ENCODE measurements at regions not wholly inside any gene's neighbourhood (a gene's known extent, or its start where the extent isn't known, plus 50 kb on each side); places are given as distances from the start of the nearest gene placed in this dataset.
A peak's percentile ranks its signal among the peaks of the same experiment; 100 is the strongest.
"Not testable (repeated sequence)": the region's sequence is repeated elsewhere in the genome, so short reads cannot be mapped to it uniquely, and the experiment has no call there.

DNA sequence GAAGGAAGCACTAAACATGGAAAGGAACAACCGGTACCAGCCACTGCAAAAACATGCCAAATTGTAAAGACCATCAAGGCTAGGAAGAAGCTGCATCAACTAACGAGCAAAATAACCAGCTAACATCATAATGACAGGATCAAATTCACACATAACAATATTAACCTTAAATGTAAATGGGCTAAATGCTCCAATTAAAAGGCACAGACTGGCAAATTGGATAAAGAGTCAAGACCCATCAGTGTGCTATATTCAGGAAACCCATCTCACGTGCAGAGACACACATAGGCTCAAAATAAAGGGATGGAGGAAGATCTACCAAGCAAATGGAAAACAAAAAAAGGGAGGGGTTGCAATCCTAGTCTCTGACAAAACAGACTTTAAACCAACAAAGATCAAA lies 126.3 kb upstream of the CAV2 start:
- DNase-seq (ENCODE audit: low spot score); FAIRE-seq: not testable (repeated sequence)

DNA sequence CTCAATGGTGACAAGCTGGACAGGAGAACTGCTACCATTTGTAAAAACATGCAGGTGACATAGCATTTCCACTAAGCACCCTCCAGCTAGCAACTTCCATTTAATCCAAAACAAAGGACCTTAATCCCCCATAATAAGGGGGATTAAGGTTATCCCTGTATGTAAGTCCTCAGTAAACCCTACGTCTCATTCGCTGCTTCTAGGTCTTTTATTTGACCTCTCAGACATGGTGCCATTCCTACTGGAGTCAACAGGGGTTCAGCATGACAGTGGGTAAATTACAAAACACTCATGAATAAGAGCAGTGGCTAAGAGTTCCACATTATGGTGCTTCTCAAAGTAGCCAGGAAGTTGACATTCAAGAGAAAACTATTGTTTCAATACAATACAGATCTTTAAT lies 121.8 kb upstream of the CAV2 start:
- FAIRE-seq = no peak

DNA sequence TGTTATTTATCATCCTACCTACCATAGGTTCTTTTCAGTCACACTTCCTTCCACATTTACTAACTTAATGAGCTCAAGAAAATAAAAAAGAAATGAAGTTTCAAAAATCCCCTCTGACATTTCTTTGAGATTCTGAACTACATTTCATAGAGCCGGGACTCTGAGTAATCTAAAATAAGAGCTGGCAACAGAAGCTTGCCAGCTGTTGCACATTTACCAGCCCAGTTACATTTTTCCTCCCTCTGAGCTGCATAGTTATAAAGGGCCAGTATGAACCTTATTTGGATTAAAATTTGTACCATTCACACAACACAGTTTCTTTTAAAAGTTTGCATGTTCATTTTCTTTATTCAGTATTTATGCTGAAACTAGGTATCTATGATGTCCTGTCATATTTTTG lies 119.5 kb upstream of the CAV2 start:
- no peak for FAIRE-seq
- DNase-seq (ENCODE audit: low spot score) = no peak

More for the DNA sequence above, 121.8 kb upstream of the CAV2 start:
- DNase-seq (ENCODE audit: low spot score) = no peak

DNA sequence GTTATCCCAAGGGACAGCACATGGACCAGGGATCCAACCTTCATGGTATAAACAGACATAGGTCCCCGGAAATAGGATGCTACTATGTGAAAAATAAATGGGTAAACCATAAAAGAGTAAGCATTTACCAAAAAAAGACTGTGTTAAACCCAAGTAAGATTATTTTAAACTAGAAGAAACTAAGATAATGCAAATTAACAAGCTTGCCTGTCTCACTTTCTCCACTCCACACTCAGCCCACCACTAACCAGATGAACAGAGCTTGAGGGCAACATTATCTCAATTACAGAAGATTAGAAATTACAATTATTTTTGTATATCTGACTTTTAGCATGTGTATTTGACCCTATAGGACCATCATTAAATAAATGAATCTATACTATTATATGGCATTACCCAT lies 117.2 kb upstream of the CAV2 start:
- DNase-seq (ENCODE audit: low spot score) (no peak), FAIRE-seq (no peak)

DNA sequence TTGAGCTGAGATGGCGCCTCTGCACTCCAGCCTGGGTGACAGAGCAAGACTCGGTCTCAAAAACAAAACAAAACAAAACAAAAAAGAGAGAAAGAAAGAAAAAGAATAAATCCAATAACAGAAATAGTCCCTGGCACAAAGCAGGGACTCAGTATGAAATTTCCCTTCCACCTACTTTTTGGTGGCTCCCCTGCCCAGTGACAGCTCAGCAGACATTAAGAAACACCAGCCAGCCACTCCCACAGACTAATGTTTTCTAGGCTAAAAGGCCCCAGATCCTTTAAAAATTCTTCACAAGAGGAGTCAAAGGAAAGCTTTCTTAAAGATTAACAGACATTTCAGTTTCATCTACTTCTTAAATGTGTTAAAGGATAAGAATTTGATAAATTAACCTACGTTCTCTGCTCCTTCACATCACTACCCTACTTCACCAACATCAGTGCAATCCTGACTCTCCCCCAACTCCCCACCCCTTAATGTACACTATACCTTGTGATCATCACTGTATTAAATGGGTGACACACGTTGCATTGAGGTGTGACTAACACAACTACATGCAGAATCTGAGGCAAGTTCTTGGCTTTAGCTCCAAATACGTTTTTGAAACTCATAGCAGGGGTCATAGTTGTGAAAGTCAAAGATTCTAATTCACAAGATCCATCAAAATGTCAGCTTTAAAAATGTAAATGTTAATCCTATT lies 114.5 kb upstream of the CAV2 start:
- DNase-seq (ENCODE audit: low spot score) (no peak), FAIRE-seq (no peak)

DNA sequence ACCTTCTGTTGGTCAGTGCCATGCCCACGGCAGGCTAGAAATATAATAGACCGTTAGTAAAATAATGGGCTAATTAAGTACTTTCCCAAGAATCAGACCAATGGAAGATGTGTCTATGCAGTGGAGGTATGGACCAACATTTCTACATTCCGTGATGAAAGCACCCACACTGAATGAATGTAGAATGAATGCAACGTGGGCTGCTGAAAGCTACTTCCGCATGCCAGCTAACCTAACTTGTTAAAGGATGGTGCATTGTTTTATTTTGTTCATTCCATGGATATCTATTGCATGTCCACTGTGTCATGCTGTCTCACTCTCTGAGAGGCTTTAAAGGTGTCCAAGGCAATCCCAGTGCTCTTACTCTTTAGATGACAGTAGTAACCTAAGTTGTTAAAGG lies 112.9 kb upstream of the CAV2 start:
- DNase-seq (ENCODE audit: low spot score) = no peak
- no peak for FAIRE-seq

DNA sequence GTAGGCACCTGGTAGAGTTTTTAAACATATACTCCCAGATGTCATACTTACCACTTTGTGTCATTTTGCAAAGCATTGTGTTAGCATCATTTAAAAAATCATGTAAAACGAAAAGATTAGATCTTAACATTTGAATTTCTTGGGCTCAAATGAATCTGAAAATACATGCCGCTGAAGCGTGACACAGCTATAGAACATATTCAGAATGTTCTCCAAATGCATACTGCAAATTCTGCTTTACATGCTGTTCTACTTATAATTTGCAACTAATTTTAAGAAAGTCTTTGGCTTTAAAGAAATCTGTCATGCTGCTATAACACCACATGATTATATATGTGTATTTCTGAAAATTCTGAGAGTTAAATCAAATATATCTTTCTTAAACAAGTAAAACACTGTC lies 109.2 kb upstream of the CAV2 start:
- no peak for FAIRE-seq
- DNase-seq (ENCODE audit: low spot score) = no peak

DNA sequence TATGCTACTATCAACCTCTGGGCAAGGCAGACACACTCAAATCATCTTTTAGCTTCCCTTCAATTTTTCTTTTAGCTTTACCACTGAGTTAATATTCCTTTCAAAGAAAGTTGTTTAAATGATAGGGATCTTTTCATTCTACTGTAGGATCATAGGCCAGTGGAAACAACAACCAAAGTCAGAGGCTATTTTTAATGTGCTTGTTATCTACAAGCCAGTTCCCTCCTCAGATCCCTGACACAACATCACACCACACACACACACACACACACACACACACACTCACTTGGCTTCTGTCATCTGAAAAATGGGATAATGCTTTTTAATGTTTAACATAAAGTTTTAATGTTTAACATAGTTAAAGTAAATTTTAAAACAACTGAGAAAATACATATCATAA lies 106.7 kb upstream of the CAV2 start:
- DNase-seq (ENCODE audit: low spot score) (no peak), FAIRE-seq (peak; percentile 66)

DNA sequence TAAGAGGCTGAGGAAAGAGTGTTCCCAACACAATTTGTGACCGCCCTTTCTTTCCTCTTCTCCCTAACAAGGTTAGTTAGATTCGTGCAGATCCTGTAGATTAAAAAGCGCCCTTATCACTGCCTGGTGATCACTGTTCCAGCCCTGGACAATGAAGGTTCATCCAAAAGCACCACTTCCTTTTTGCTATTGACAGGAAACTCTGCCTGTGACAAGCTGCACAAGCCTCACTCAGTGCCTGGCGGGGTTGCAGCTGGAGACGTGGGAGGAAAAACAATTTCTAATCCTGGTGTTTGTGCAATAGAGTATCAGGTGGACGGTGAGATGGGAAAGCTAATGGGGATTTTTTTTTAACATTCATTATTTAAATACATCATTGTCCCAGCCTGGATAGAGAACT lies 105.9 kb upstream of the CAV2 start:
- no peak for DNase-seq (ENCODE audit: low spot score)
- no peak for FAIRE-seq

DNA sequence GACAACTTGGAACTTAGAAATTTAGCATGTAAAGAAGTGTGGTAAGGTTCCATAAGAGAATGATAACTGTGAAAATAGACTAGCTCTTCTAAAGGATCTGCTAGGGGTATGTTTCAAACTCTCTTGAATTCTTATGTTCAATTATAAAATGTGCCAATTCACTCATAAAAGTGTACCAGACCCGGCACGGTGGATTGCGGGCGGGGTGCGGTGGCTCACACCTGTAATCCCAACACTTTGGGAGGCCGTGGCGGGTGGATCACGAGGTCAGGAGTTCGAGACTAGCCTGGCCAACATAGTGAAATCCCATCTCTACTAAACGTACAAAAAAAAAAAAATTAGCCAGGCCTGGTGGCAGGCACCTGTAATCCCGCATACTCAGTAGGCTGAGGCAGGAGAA lies 105.4 kb upstream of the CAV2 start:
- no peak for DNase-seq (ENCODE audit: low spot score)
- FAIRE-seq = no peak

DNA sequence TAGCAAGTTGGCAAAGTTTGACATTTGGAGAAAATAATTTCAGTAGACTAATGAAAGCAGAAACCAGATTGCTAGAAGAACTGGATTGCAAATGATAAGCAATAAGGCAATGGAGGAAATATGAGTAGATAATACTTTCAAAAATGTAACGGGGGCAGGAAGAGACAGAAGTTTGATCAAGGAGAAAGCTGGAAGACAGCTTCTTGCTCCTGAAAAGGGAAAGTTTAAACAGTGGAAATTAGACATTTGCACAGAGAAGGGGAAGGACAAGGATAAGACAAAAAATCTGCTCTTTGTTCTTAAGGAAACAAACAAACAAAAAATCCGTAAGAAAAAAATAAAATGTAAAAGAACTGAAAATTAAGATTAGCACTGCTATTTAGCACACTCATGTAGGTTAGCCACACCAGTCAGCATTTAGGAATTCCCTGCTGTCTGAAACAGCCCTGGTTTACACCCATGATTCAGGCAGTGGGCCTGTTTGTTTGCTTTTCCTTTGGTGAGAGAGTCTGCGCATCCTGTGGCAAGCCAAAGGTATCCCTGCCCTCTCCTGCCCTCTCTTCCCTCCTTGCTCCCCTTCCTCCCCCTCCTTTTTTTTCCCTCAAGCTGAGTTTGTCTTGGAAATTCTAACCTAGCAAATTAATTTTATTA lies 104.3 kb upstream of the CAV2 start:
- DNase-seq (ENCODE audit: low spot score) = peak; percentile 93

DNA sequence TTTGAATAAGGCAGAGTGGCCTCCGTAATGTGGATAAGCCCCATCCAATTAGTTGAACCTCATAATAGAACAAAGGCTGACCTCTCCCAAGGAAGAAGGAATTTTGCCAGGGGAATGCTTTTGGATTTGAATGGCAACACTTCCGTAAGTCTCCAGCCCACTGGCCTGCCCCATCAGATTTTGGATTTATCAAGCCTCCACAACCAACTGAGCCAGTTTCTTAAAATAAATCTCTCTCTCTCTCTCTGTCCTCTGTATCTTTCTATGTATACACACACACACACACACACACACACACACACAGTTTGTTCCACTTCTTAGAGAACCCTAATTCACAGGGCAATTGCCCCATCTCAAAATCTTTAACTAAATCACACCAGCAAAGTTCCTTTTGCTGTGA lies 100.9 kb upstream of the CAV2 start:
- DNase-seq (ENCODE audit: low spot score) = no peak
- no peak for FAIRE-seq

More for the DNA sequence above, 104.3 kb upstream of the CAV2 start:
- FAIRE-seq = peak; percentile 96

DNA sequence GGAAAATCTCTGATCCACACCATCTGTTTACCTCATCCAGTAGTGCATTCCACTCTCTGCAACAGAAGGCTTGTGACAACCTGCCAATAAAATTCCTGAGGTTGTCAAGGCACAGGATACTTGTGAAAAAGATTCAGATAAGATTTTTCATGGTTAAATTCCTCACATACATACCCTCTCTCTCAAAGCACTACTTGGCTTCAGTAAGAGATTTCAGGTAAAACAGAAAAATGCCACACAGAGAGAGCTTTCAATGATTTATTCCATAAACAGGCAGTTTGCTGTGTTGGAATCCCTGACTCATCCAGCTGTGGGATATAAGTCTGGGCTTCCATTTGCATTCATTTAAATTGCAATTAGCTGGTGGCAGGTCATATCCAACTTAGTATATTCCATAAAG lies 99.7 kb upstream of the CAV2 start:
- DNase-seq (ENCODE audit: low spot score) (peak; percentile 79), FAIRE-seq (peak; percentile 84)

DNA sequence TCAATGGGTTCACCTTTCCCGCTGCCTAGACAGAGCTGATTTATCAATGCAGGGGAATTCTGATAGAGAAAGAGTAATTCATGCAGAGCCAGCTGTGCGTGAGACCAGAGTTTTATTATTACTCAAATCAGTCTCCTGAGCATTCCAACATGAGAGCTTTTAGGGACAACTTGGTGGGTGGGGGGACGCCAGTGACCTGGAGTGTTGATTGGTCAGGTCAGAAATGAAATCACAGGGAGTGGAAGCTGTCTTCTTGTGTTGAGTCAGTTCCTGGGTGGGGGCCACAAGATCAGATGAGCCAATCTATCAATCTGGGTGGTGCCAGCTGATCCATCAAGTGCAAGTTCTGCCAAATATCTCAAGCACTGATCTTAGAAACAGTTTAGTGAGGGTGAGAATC lies 99.0 kb upstream of the CAV2 start:
- FAIRE-seq (no peak), DNase-seq (ENCODE audit: low spot score) (no peak)

DNA sequence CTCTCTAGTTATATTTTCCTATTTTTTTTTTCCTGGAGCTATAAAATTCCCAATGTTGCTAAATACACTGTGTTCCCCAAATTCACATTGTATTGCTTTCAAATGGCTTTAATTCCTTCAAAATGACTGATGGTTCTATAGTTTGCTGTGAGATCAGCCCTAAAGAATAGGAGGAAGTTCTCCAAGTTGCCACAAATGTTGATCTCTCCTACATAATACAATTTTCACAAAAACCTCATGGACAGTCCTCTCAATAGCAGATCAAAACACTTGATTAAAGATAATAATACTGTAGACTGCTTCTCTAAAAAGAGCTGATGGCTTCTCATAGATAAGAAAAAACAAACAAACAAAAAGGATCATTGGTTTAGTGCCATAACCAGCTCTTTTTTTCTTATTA lies 97.8 kb upstream of the CAV2 start:
- no peak for FAIRE-seq
- DNase-seq (ENCODE audit: low spot score) = no peak

DNA sequence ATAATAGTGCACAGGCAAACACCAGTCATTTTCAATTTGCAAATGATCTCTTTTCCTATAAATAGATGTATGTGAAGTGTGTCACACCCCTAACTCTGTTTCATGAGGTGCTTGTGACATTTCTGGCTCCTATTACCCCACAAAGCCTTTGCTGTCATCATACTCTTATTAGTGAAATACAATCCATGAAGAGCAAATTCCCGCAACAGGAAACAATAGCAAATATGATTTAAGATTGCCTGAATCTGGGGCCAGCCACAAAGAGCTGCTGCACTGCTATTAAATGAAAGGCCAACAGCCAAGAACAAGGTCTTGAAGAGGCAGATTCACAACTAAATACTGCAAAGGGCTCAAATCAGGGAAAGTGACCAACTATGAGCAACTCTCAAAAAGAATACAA lies 96.3 kb upstream of the CAV2 start:
- no peak for FAIRE-seq
- DNase-seq (ENCODE audit: low spot score) = no peak

DNA sequence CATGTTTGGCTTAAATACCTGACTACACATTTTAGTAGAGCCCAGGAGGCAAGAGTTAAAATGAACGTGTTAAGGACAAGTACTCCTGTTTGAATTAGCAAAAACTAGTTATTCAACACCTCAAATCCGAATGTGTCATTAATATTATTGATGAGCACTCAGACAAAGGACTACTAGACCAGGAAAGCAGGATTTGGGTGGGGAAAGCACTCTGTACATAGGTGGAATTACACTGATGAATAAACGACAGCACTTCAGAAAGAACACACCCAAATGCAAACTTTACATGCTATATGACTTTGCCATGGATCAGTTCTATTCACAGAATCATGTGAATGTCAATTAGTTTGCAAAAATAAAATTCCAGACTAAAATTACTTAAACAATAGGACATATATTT lies 95.1 kb upstream of the CAV2 start:
- FAIRE-seq (no peak), DNase-seq (ENCODE audit: low spot score) (no peak)

DNA sequence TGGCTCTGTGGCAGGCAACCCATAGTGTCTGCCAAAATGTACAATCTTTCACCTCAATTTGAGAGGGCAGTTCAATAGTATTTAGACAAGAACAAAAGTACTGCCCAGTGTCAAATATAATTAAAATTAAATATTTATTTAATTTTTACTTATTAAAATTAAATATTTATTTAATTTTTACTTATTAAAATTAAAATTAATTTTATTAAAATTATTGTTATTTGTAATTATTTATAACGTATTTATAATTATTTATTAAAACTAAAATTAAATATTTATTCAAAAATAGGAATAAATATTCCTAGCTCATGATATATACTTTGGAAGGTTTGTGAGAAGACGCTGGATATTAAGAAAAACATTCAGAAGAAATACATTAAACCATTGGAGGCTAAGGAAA lies 93.7 kb upstream of the CAV2 start:
- FAIRE-seq (peak; percentile 96), DNase-seq (ENCODE audit: low spot score) (no peak)

DNA sequence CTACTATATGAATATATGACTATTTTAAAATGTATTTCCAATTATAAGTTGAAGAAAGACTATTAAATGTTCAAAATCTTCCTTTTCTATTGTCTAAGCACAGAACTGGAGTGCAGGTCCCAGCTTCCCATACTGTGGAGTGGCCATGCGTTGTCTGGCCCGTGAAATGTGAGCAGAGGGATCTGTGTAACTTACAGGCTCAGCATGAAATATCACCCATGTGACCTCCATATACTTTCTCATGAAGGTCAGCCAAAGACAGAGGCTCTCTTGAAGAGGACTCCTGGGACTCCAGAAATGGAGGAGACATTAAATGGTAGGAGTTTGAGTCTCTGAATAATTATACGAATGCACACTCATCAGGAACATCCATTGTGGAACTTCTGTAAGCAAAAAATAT lies 92.4 kb upstream of the CAV2 start:
- FAIRE-seq (no peak), DNase-seq (ENCODE audit: low spot score) (no peak)

DNA sequence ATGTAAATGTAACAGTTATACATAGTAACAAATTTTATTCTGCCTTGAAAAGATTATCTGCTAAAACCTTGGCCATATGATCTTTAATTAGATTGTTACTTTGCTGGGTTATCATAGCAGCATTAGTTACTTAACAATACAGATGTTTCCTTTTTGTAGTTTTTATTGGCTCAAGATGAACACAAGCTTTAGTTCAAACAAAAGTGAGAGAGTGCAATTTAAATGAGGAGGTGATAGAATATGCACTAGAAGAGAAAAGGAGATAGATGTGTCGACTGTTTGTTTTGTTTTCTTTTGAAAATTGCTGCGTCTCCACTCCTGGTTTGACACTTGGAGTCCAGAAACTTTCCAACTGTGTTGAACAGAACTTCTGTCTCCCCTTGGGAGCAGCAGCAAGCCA lies 91.4 kb upstream of the CAV2 start:
- DNase-seq (ENCODE audit: low spot score) = no peak
- no peak for FAIRE-seq

DNA sequence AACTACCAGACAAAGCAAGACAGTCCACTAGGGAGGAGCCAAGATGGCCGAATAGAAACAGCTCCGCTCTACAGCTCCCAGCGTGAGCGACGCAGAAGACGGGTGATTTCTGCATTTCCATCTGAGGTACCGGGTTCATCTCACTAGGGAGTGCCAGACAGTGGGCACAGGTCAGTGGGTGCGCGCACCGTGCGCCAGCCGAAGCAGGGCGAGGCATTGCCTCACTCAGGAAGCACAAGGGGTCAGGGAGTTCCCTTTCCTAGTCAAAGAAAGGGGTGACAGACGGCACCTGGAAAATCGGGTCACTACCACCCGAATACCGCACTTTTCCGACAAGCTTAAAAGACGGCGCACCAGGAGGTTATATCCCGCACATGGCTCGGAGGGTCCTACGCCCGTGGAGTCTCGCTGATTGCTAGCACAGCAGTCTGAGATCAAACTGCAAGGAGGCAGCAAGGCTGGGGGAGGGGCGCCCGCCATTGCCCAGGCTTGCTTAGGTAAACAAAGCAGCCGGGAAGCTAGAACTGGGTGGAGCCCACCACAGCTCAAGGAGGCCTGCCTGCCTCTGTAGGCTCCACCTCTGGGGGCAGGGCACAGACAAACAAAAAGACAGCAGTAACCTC lies 90.6 kb upstream of the CAV2 start:
- not testable (repeated sequence) for FAIRE-seq; DNase-seq (ENCODE audit: low spot score)

DNA sequence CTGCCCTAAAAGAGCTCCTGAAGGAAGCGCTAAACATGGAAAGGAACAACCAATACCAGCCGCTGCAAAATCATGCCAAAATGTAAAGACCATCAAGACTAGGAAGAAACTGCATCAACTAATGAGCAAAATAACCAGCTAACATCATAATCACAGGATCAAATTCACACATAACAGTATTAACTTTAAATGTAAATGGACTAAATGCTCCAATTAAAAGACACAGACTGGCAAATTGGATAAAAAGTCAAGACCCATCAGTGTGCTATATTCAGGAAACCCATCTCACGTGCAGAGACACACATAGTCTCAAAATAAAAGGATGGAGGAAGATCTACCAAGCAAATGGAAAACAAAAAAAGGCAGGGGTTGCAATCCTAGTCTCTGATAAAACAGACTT lies 88.8 kb upstream of the CAV2 start:
- not testable (repeated sequence) for FAIRE-seq; DNase-seq (ENCODE audit: low spot score)
